Adrenal gland (tissue), 5 donors: ENCODE measurements at regions not wholly inside any gene's neighbourhood (a gene's known extent, or its start where the extent isn't known, plus 50 kb on each side); places are given as distances from the start of the nearest gene placed in this dataset.

Source experiments
- CTCF ChIP-seq, 6 experiments: fragments of 450-650 bp in 4 of 6; fragments of 200-600 bp in 2 of 6; sonication (generic) in 1 of 6; IDR thresholded peaks; 1 replicate in 5 of 6; 2 replicates in 1 of 6; pipeline versions ENCODE4 v1.5.1 to v1.8.0; 2016 to 2021; ENCODE audit warnings: antibody characterized with exemption in 6 of 6, mild to moderate bottlenecking in 2 of 6, moderate library complexity in 1 of 6
- POLR2A ChIP-seq, 2 donors: fragments of 450-650 bp; IDR thresholded peaks; one replicate each; pipeline ENCODE4 v1.6.1; 2017; ENCODE audit warnings: antibody characterized with exemption in 2 of 2, mild to moderate bottlenecking in 2 of 2, moderate library complexity in 1 of 2
- donor health status: DM: no; HTN: no; CAD: no.

DNA sequence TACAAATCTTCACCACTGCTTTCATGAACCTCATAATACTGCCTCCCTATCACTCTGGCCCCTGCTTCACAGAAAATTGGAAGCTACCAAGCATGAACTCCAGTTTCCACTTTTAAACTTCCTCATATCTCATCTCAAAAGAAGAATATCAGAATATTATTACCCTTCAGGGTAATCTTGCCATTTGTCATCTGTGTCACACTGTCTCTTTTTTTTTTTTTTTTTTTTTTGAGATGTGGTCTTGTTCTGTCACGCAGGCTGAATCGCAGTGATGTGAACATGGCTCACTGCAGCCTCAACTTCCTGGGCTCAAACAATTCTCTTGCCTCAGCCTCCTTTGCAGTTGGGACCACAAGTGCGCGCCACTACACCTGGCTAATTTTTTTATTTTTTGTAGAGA, 80.4 kb upstream of the TCF12 start:
- no peak for TF ChIP-seq CTCF (IDR thresholded peaks at IDR 0.05)
- TF ChIP-seq POLR2A (IDR thresholded peaks at IDR 0.05), result no peak
